ENCODE measurements at regions not wholly inside any gene's neighbourhood (a gene's known extent, or its start where the extent isn't known, plus 50 kb on each side); places are given as distances from the start of the nearest gene placed in this dataset.

DNA sequence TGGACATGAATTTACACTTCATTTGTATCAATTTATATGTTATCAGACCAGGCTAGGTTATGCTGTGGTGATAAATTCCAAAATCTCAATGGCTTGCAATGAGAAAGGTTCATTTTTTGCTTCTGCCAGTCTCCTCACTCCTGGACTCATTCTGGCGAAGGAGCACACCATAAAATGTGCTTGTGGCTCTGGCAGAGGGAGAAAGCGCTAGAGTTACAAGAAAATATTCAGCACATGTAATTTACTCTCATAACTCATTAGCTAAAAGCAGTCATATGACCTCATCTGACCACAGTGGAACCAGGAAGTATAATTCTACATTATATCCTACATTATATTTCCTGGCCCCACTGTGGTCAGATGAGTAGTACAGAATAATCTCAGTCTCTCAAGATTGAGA, 193.8 kb downstream of the BCHE start:
- no peak overlapping the region for H2AFZ ChIP-seq (replicated peaks; ENCODE audit: low read length, poor library complexity)
- ATAC-seq (ENCODE audit: low read depth): peak; percentile 28

More for the DNA sequence above, 193.8 kb downstream of the BCHE start:
- H4K8ac ChIP-seq (ENCODE audit: low read depth in 2 of 2, low read length in 2 of 2): no peak overlapping the region; a peak in 1 of 4 replicates
- peak; percentile 70 for DNase-seq
- H4K5ac ChIP-seq (ENCODE audit: low read depth, low read length): no peak overlapping the region
- peak overlapping the region; percentile 48; the same call in 1 of the 2 replicates for H4K91ac ChIP-seq (ENCODE audit: insufficient read depth, low read depth, low read length)
- no TSS peak for BruUV-seq (replicated peaks)
- H3K36me3 ChIP-seq (ENCODE audit: control insufficient read depth, insufficient read depth, low read length): no peaks in the 10 kb centered on the region
- in situ Hi-C loops (cut with MboI; ENCODE audit: low sequenced_read_pairs) (no loop called here), intact Hi-C loops (cut with micrococcal nuclease) (no loop called here), dilution Hi-C loops (cut with HindIII; ENCODE audit: low sequenced_read_pairs, unreplicated experiment) (no loop called here)
- no peak overlapping the region for H3K4me3 ChIP-seq (ENCODE audit: insufficient read depth, low read depth, low read length)
- no peaks in the 10 kb centered on the region; the same call in 1 of the 2 replicates for H3K9me3 ChIP-seq (ENCODE audit: control insufficient read depth, insufficient read depth, low read length)
- H3K27ac ChIP-seq (ENCODE audit: insufficient read depth, low read length): no peak overlapping the region
- no peak overlapping the region for H3K56ac ChIP-seq (ENCODE audit: extremely low read depth, insufficient read depth, low read length)
- no peak overlapping the region for H2AK9ac ChIP-seq (replicated peaks; ENCODE audit: low read depth, low read length, poor library complexity)
- H3K27me3 ChIP-seq (ENCODE audit: control insufficient read depth, insufficient read depth, low read length): no peaks in the 10 kb centered on the region
- no peak overlapping the region for H3K9ac ChIP-seq (ENCODE audit: low read depth, low read length)
- CTCF ChIA-PET: no interaction called here
- no peak overlapping the region; the same call in 1 of the 2 replicates for H3K18ac ChIP-seq (ENCODE audit: low read depth, low read length)
- H2AK5ac ChIP-seq (ENCODE audit: low read depth, low read length): no peak overlapping the region
- H3K4ac ChIP-seq (ENCODE audit: low read depth, low read length): peak overlapping the region; percentile 78
- no peaks in the 10 kb centered on the region for H4K20me1 ChIP-seq (ENCODE audit: insufficient read depth, low read length)
- H3K9me1 ChIP-seq (ENCODE audit: insufficient read depth, low read length): no peaks in the 10 kb centered on the region
- no peak for TF ChIP-seq MAZ (IDR thresholded peaks at IDR 0.05; ENCODE audit: borderline replicate concordance, low read depth, low read length)
- TF ChIP-seq, protein P1, sequence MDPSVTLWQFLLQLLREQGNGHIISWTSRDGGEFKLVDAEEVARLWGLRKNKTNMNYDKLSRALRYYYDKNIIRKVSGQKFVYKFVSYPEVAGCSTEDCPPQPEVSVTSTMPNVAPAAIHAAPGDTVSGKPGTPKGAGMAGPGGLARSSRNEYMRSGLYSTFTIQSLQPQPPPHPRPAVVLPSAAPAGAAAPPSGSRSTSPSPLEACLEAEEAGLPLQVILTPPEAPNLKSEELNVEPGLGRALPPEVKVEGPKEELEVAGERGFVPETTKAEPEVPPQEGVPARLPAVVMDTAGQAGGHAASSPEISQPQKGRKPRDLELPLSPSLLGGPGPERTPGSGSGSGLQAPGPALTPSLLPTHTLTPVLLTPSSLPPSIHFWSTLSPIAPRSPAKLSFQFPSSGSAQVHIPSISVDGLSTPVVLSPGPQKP (IDR thresholded peaks at IDR 0.05; ENCODE audit: borderline replicate concordance, low read depth, low read length): no peak
- 0 out of 2 replicates have a peak, but pooled peaks have one; percentile 27 for TF ChIP-seq USF2 (IDR thresholded peaks at IDR 0.05; ENCODE audit: low read depth, low read length)
- H3K79me1 ChIP-seq (ENCODE audit: low read depth in 1 of 2, low read length in 2 of 2): no peaks in the 10 kb centered on the region
- WGBS, 2 experiments (ENCODE audit: extremely low coverage in 2 of 2, insufficient read length in 1 of 2): no CpG with 5 or more reads among the region's 2 CpGs
- H3K4me1 ChIP-seq (ENCODE audit: control insufficient read depth, insufficient read depth, low read length): no peaks in the 10 kb centered on the region; the same call in 1 of the 2 replicates
- peak overlapping the region; percentile 59 for H2BK120ac ChIP-seq (ENCODE audit: low read depth, low read length)
- H2BK15ac ChIP-seq (ENCODE audit: low read depth, low read length): no peak overlapping the region
- peak overlapping the region; percentile 22 for H2BK5ac ChIP-seq (ENCODE audit: low read depth, low read length, poor library complexity, severe bottlenecking)
- peak overlapping the region; percentile 90 for H2BK20ac ChIP-seq (ENCODE audit: low read depth, low read length)
- no peak overlapping the region for H3K23ac ChIP-seq (ENCODE audit: low read depth, low read length)
- H3K4me2 ChIP-seq (ENCODE audit: low read depth, low read length): peak overlapping the region; percentile 6; the same call in 1 of the 2 replicates
- peak overlapping the region; percentile 24; the same call in 1 of the 2 replicates for H3K14ac ChIP-seq (replicated peaks; ENCODE audit: low read depth, low read length)
- POLR2A ChIA-PET (ENCODE audit: unreplicated experiment): no interaction called here

All from IMR-90 (cell line).